GM12878 (cell line): ENCODE measurements at regions not wholly inside any gene's neighbourhood (a gene's known extent, or its start where the extent isn't known, plus 50 kb on each side); places are given as distances from the start of the nearest gene placed in this dataset.
"Not testable (repeated sequence)": the region's sequence is repeated elsewhere in the genome, so short reads cannot be mapped to it uniquely, and the experiment has no call there.

Source experiments
- BHLHE40 ChIP-seq, 2 experiments: fragments of 450-650 bp in 1 of 2; IDR thresholded peaks; 2 replicates each; pipeline ENCODE4 v1.6.1; 2011 to 2017; ENCODE audit warnings: low read depth in 2 of 2, borderline replicate concordance in 1 of 2, improper control_type of control experiment in 1 of 2, low read length in 1 of 2, mild to moderate bottlenecking in 1 of 2
- CEBPB ChIP-seq, 2 experiments: fragments of 150-350 bp in 1 of 2; IDR thresholded peaks; 2 replicates each; pipeline ENCODE4 v1.6.1; 2012 to 2014; ENCODE audit warnings: low read depth in 2 of 2, low read length in 2 of 2, borderline replicate concordance in 1 of 2, inconsistent platforms in 1 of 2
- EED ChIP-seq: sonication (generic); IDR thresholded peaks from 2 replicates; pipeline ENCODE4 v1.6.1; 2016; ENCODE audit warnings: antibody characterized with exemption, low read depth
- EP300 ChIP-seq, 2 experiments: fragments of 150-350 bp in 1 of 2; IDR thresholded peaks; 2 replicates each; pipeline ENCODE4 v1.6.1; 2011 to 2012; ENCODE audit warnings: low read depth in 2 of 2, low read length in 2 of 2, borderline replicate concordance in 1 of 2, improper control_type of control experiment in 1 of 2, inconsistent platforms in 1 of 2; ENCODE audit not compliant: control insufficient read depth in 1 of 2
- EZH2 ChIP-seq: IDR thresholded peaks from 2 replicates; pipeline ENCODE4 v1.6.1; 2012; ENCODE audit warnings: low read depth, mild to moderate bottlenecking, control low read depth, inconsistent platforms, low read length, borderline replicate concordance; ENCODE audit not compliant: control insufficient read depth
- GABPA ChIP-seq: IDR thresholded peaks from 2 replicates; pipeline ENCODE4 v1.6.1; 2014; ENCODE audit warnings: antibody characterized with exemption, low read depth, mild to moderate bottlenecking, inconsistent platforms
- JUNB ChIP-seq: IDR thresholded peaks from 2 replicates; pipeline ENCODE4 v1.6.1; 2016; ENCODE audit warnings: antibody characterized with exemption, mild to moderate bottlenecking
- MYC ChIP-seq: IDR thresholded peaks from 2 replicates; pipeline ENCODE4 v1.6.1; 2011; ENCODE audit warnings: mild to moderate bottlenecking, low read length, moderate library complexity, inconsistent platforms; ENCODE audit not compliant: insufficient read depth, insufficient replicate concordance, insufficient read length, severe bottlenecking
- SIX5 ChIP-seq: IDR thresholded peaks from 2 replicates; pipeline ENCODE4 v1.6.1; 2011; ENCODE audit warnings: mild to moderate bottlenecking, low read depth, low read length, moderate library complexity; ENCODE audit not compliant: severe bottlenecking
- TARDBP ChIP-seq: IDR thresholded peaks from 2 replicates; pipeline ENCODE4 v1.6.1; 2016; ENCODE audit warnings: borderline replicate concordance
- TF ChIP-seq, protein P1 (sequence below), 3 experiments: IDR thresholded peaks in 2 of 3; conservative IDR thresholded peaks in 1 of 3; 2 replicates each; pipeline ENCODE4 v1.5.1; 2011; ENCODE audit warnings: low read depth in 3 of 3, low read length in 3 of 3, mild to moderate bottlenecking in 3 of 3, control low read depth in 2 of 3, moderate library complexity in 2 of 3, inconsistent platforms in 1 of 3, mixed read lengths in 1 of 3; ENCODE audit not compliant: control insufficient read depth in 2 of 3, insufficient read depth in 1 of 3; ENCODE audit errors: extremely low read depth in 1 of 3
- TF ChIP-seq, protein P2 (sequence below): IDR thresholded peaks from 2 replicates; pipeline ENCODE4 v1.6.1; 2012; ENCODE audit warnings: mild to moderate bottlenecking, low read depth, low read length

DNA sequence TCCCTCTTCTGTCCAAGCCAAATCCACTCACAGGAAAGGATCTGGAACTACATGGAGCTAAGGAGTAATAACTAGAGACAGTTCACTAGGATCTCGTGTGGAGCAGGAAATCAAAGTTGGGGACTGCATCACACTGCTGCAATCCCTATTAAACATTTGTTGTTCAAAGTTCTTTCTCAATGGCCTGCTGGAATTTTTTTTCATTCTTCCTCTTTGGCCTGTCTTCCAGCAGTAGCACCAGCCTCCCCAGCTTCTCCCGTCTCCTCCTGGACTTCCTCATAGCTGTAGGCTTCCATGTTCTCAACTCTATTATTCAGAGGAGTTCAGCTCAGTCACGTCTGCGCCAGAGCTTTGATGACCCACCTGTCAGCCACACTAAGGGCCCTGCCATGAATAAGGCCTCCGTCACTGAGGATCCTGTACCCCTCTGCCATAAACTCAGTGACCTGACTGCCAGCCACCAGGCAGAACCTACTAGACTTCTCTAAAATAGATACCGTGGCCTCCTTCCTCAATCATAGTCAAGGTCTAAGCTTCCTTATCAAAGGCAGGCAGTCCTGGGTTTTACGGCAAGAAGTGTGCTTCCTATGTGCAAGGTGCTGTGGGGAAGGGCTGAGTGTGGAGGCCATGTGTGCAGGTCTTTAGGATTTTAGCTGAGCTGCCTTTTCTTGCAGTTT is 60.9 kb upstream of the PLGLB2 start:
- TF ChIP-seq EZH2; SIX5; TARDBP; BHLHE40 (IDR thresholded peaks at IDR 0.05; ENCODE audit: borderline replicate concordance in 1 of 2, low read depth in 2 of 2, low read length in 1 of 2); EED; GABPA; EP300 (IDR thresholded peaks at IDR 0.05; ENCODE audit: borderline replicate concordance in 1 of 2, control insufficient read depth in 1 of 2, low read depth in 2 of 2, low read length in 2 of 2); JUNB; CEBPB (IDR thresholded peaks at IDR 0.05; ENCODE audit: borderline replicate concordance in 1 of 2, low read depth in 2 of 2, low read length in 2 of 2); MYC: not testable (repeated sequence)
- TF ChIP-seq, protein P1, sequence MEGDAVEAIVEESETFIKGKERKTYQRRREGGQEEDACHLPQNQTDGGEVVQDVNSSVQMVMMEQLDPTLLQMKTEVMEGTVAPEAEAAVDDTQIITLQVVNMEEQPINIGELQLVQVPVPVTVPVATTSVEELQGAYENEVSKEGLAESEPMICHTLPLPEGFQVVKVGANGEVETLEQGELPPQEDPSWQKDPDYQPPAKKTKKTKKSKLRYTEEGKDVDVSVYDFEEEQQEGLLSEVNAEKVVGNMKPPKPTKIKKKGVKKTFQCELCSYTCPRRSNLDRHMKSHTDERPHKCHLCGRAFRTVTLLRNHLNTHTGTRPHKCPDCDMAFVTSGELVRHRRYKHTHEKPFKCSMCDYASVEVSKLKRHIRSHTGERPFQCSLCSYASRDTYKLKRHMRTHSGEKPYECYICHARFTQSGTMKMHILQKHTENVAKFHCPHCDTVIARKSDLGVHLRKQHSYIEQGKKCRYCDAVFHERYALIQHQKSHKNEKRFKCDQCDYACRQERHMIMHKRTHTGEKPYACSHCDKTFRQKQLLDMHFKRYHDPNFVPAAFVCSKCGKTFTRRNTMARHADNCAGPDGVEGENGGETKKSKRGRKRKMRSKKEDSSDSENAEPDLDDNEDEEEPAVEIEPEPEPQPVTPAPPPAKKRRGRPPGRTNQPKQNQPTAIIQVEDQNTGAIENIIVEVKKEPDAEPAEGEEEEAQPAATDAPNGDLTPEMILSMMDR (IDR thresholded peaks at IDR 0.05 in 2 of 3, conservative IDR thresholded peaks at IDR 0.05 in 1 of 3; ENCODE audit: control insufficient read depth in 2 of 3, extremely low read depth in 1 of 3, insufficient read depth in 1 of 3, low read depth in 3 of 3, low read length in 3 of 3) = not testable (repeated sequence)
- TF ChIP-seq, protein P2, sequence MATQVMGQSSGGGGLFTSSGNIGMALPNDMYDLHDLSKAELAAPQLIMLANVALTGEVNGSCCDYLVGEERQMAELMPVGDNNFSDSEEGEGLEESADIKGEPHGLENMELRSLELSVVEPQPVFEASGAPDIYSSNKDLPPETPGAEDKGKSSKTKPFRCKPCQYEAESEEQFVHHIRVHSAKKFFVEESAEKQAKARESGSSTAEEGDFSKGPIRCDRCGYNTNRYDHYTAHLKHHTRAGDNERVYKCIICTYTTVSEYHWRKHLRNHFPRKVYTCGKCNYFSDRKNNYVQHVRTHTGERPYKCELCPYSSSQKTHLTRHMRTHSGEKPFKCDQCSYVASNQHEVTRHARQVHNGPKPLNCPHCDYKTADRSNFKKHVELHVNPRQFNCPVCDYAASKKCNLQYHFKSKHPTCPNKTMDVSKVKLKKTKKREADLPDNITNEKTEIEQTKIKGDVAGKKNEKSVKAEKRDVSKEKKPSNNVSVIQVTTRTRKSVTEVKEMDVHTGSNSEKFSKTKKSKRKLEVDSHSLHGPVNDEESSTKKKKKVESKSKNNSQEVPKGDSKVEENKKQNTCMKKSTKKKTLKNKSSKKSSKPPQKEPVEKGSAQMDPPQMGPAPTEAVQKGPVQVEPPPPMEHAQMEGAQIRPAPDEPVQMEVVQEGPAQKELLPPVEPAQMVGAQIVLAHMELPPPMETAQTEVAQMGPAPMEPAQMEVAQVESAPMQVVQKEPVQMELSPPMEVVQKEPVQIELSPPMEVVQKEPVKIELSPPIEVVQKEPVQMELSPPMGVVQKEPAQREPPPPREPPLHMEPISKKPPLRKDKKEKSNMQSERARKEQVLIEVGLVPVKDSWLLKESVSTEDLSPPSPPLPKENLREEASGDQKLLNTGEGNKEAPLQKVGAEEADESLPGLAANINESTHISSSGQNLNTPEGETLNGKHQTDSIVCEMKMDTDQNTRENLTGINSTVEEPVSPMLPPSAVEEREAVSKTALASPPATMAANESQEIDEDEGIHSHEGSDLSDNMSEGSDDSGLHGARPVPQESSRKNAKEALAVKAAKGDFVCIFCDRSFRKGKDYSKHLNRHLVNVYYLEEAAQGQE = not testable (repeated sequence)
